DMS114 treated with DMSO at 0.1 percent for 48 hours (cell line): ENCODE measurements at regions not wholly inside any gene's neighbourhood (a gene's known extent, or its start where the extent isn't known, plus 50 kb on each side); places are given as distances from the start of the nearest gene placed in this dataset.
"Not testable (repeated sequence)": the region's sequence is repeated elsewhere in the genome, so short reads cannot be mapped to it uniquely, and the experiment has no call there.

Experiments
- DNase-seq: peaks from one replicate; lab custom pipeline; 2025; ENCODE audit not compliant: unreplicated experiment; lab: John Stamatoyannopoulos, UW

GRCh38 chr6:53446151-53446550 is 97.4 kb upstream of the ELOVL5 start:
- DNase-seq: no peak

GRCh38 chr6:53441761-53442160 is 93.0 kb upstream of the ELOVL5 start:
- DNase-seq: no peak

- no peak for DNase-seq
Measured at GRCh38 chr6:53441035-53441493, 92.3 kb upstream of the ELOVL5 start.

- DNase-seq: no peak
Measured at GRCh38 chr6:53440336-53440945, 91.7 kb upstream of the ELOVL5 start.

GRCh38 chr6:53439556-53439955 is 90.8 kb upstream of the ELOVL5 start:
- DNase-seq: no peak

- peak; percentile 61 for DNase-seq
Measured at GRCh38 chr6:53437557-53438202, 88.9 kb upstream of the ELOVL5 start.

- DNase-seq: no peak
Measured at GRCh38 chr6:53436526-53437303, 88.0 kb upstream of the ELOVL5 start.

- no peak for DNase-seq
Measured at GRCh38 chr6:53433951-53434285, 85.2 kb upstream of the ELOVL5 start.

- no peak for DNase-seq
Measured at GRCh38 chr6:53433261-53433950, 84.7 kb upstream of the ELOVL5 start.

GRCh38 chr6:53432318-53433161 is 83.8 kb upstream of the ELOVL5 start:
- no peak for DNase-seq

- DNase-seq: no peak
Measured at GRCh38 chr6:53431704-53432103, 83.0 kb upstream of the ELOVL5 start.

GRCh38 chr6:53429401-53429800 is 80.7 kb upstream of the ELOVL5 start:
- DNase-seq: no peak

GRCh38 chr6:53428886-53429285 is 80.1 kb upstream of the ELOVL5 start:
- DNase-seq: no peak

GRCh38 chr6:53426667-53427270 is 78.0 kb upstream of the ELOVL5 start:
- DNase-seq: no peak

GRCh38 chr6:53426117-53426516 is 77.4 kb upstream of the ELOVL5 start:
- no peak for DNase-seq

- no peak for DNase-seq
Measured at GRCh38 chr6:53424976-53425718, 76.4 kb upstream of the ELOVL5 start.

- DNase-seq: no peak
Measured at GRCh38 chr6:53424300-53424699, 75.5 kb upstream of the ELOVL5 start.

- DNase-seq: not testable (repeated sequence)
Measured at GRCh38 chr6:53423560-53423959, 74.8 kb upstream of the ELOVL5 start.

GRCh38 chr6:53419026-53419425 is 70.3 kb upstream of the ELOVL5 start:
- no peak for DNase-seq

GRCh38 chr6:53418288-53418687 is 69.5 kb upstream of the ELOVL5 start:
- DNase-seq: no peak
